NT2/D1 (cell line): ENCODE measurements at regions not wholly inside any gene's neighbourhood (a gene's known extent, or its start where the extent isn't known, plus 50 kb on each side); places are given as distances from the start of the nearest gene placed in this dataset.

Experiments
- SUZ12 ChIP-seq: IDR thresholded peaks from 2 replicates; pipeline ENCODE4 v1.6.1; 2011; ENCODE audit not compliant: insufficient read length, insufficient read depth; ENCODE audit errors: extremely low read depth
- YY1 ChIP-seq: IDR thresholded peaks from 2 replicates; pipeline ENCODE4 v1.6.1; 2011; ENCODE audit not compliant: insufficient read length, insufficient read depth
- ZNF274 ChIP-seq: IDR thresholded peaks from 2 replicates; pipeline ENCODE4 v1.6.1; 2011; ENCODE audit warnings: mild to moderate bottlenecking, low read depth, low read length

DNA sequence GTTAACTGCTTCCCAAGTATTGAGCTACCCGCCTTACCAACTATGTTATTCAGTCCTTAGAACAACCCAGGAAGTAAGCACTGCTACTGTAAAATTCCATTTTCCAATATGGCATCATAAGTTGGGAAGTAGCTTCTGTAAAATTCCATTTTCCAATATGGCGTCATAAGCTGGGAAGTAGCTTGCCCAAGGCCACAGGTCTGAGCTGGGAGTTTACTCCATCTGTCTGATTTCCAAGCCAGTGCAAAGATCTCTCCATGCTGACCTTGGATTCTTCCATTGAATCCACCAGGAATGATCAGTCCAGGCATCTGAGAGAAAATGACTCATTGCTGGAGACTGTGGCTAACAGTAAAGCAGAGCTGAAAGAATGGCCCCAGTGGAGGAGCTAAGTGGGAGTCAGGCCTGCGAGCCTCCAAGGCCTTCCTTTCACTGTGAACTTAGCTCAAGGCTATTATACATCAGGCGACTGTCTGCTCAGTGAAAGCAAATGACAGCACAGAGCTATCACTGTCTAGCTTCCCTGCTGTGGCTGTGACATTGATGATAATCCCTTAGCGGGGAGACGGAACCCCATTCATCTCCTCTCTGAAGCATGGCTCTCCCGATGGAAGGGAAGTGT, 430.4 kb downstream of the HAPSTR1 start:
- TF ChIP-seq YY1 (peak; percentile 20), SUZ12 (no peak), ZNF274 (no peak)
